22Rv1 (cell line): ENCODE measurements at regions not wholly inside any gene's neighbourhood (a gene's known extent, or its start where the extent isn't known, plus 50 kb on each side); places are given as distances from the start of the nearest gene placed in this dataset.
"Not testable (repeated sequence)": the region's sequence is repeated elsewhere in the genome, so short reads cannot be mapped to it uniquely, and the experiment has no call there.

Source experiments
- ZFX ChIP-seq: fragments of 450-650 bp; IDR thresholded peaks from 2 replicates; pipeline ENCODE4 v1.6.1; 2017; ENCODE audit warnings: antibody characterized with exemption, borderline replicate concordance
- TF ChIP-seq, protein P1 (sequence below): fragments of 450-650 bp; IDR thresholded peaks from 2 replicates; pipeline ENCODE4 v1.5.1; 2017; ENCODE audit warnings: mild to moderate bottlenecking

DNA sequence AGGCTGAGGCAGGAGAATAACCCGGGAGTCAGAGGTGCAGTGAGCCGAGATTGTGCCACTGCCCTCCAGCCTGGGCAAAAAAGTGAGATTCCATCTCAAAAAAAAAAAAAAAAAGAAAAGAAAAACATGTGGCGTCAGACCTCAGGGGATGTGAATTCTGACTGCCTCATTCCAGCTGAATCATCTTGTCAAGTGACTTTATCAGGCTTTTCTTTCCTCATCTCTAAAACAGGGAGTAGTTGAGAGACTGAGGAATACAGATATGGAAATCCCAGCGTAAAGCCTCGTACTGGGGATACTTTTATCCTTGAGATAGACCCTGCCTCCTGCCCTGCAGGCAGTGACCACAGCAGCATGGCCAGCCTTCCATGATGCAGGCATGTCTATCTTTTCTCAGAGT, 76.4 kb downstream of the PPIAL4A start:
- TF ChIP-seq ZFX = not testable (repeated sequence)
- TF ChIP-seq, protein P1, sequence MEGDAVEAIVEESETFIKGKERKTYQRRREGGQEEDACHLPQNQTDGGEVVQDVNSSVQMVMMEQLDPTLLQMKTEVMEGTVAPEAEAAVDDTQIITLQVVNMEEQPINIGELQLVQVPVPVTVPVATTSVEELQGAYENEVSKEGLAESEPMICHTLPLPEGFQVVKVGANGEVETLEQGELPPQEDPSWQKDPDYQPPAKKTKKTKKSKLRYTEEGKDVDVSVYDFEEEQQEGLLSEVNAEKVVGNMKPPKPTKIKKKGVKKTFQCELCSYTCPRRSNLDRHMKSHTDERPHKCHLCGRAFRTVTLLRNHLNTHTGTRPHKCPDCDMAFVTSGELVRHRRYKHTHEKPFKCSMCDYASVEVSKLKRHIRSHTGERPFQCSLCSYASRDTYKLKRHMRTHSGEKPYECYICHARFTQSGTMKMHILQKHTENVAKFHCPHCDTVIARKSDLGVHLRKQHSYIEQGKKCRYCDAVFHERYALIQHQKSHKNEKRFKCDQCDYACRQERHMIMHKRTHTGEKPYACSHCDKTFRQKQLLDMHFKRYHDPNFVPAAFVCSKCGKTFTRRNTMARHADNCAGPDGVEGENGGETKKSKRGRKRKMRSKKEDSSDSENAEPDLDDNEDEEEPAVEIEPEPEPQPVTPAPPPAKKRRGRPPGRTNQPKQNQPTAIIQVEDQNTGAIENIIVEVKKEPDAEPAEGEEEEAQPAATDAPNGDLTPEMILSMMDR = not testable (repeated sequence)
